HepG2 (cell line): ENCODE measurements at regions not wholly inside any gene's neighbourhood (a gene's known extent, or its start where the extent isn't known, plus 50 kb on each side); places are given as distances from the start of the nearest gene placed in this dataset.

Experiments used
- ATAC-seq: fragments of 200-7000 bp; cut with Tn5 transposase; 3 replicates; pipeline ENCODE4 v1.9.1; 2020; ENCODE audit warnings: mild to moderate bottlenecking, moderate library complexity
- BruUV-seq: library from RNA; stranded (reverse); fragments of 400-500 nt; replicated peaks from 2 replicates; lab custom pipeline; 2021; lab: Mats Ljungman, UMichigan
- CTCF ChIA-PET: fragments of 300-600 bp; formaldehyde crosslinking; extraction: SDS; loops from one replicate; lab custom pipeline; 2021; ENCODE audit warnings: low total read pairs, inconsistent platforms, low intra/inter-chr PET ratio; lab: Yijun Ruan, JAX
- POLR2A ChIA-PET: fragments of 350-600 bp; sonication (Branson Sonifier 250); formaldehyde crosslinking; loops from one replicate; lab custom pipeline; 2020; ENCODE audit warnings: antibody characterized with exemption, inconsistent platforms; lab: Yijun Ruan, JAX
- DNase-seq: peaks from one replicate; pipeline ENCODE4 v3.0.0-alpha.2; 2015; ENCODE audit warnings: low spot score
- FAIRE-seq: peaks from 3 replicates; lab custom pipeline; 2011; peaks lifted over from hg19 to GRCh38; lab: Jason Lieb, UNC
- H2AFZ ChIP-seq: one replicate; pipeline ENCODE4 v1.6.1; 2011; ENCODE audit warnings: low read length, inconsistent platforms
- H3K27ac ChIP-seq: fragments of 300-600 bp; 3 replicates; pipeline ENCODE4 v1.8.0; 2011; ENCODE audit warnings: mixed run types, mild to moderate bottlenecking, mixed read lengths, low read length, inconsistent platforms; ENCODE audit not compliant: insufficient read depth; ENCODE audit errors: extremely low read length
- H3K27me3 ChIP-seq, 2 experiments: fragments of 200-600 bp in 1 of 2; 2 replicates in 1 of 2; 3 replicates in 1 of 2; pipeline versions ENCODE4 v1.6.0 to v1.8.0; 2011; ENCODE audit warnings: low read length in 2 of 2, mild to moderate bottlenecking in 2 of 2, moderate library complexity in 2 of 2, inconsistent platforms in 1 of 2; ENCODE audit not compliant: insufficient read depth in 2 of 2, control insufficient read depth in 1 of 2
- H3K36me3 ChIP-seq, 2 experiments: fragments of 200-600 bp in 1 of 2; replicated peaks in 1 of 2; 2 replicates in 1 of 2; 3 replicates in 1 of 2; pipeline versions ENCODE4 v1.5.1 to v1.8.0; 2011; ENCODE audit warnings: low read length in 2 of 2, inconsistent platforms in 1 of 2; ENCODE audit not compliant: insufficient read depth in 2 of 2, control insufficient read depth in 1 of 2
- H3K4me1 ChIP-seq: 2 replicates; pipeline ENCODE4 v1.5.1; 2012; ENCODE audit warnings: low read length, inconsistent platforms; ENCODE audit not compliant: insufficient read depth
- H3K4me2 ChIP-seq: 2 replicates; pipeline ENCODE4 v1.6.0; 2011; ENCODE audit warnings: low read depth, low read length, inconsistent platforms
- H3K4me3 ChIP-seq, 3 experiments: fragments of 200-600 bp in 1 of 3; sonication (generic), shearing (Covaris generic) in 1 of 3; replicated peaks in 1 of 3; 2 replicates each; pipeline ENCODE4 v1.5.1; 2011 to 2016; ENCODE audit warnings: low read length in 3 of 3, inconsistent platforms in 2 of 3, low read depth in 2 of 3, mild to moderate bottlenecking in 2 of 3, control low read depth in 1 of 3, mixed read lengths in 1 of 3; ENCODE audit not compliant: insufficient read depth in 1 of 3
- H3K79me2 ChIP-seq: one replicate; pipeline ENCODE4 v1.6.1; 2011; ENCODE audit warnings: low read length, inconsistent platforms; ENCODE audit not compliant: insufficient read depth
- H3K9ac ChIP-seq: 2 replicates; pipeline ENCODE4 v1.6.0; 2011; ENCODE audit warnings: mild to moderate bottlenecking, low read depth, low read length, inconsistent platforms; ENCODE audit not compliant: insufficient read depth
- H3K9me3 ChIP-seq: 2 replicates; pipeline ENCODE4 v1.5.1; 2012; ENCODE audit warnings: mild to moderate bottlenecking, low read length
- H4K20me1 ChIP-seq: 2 replicates; pipeline ENCODE4 v1.6.0; 2011; ENCODE audit warnings: inconsistent platforms, mild to moderate bottlenecking, low read length, moderate library complexity; ENCODE audit not compliant: insufficient read depth
- ATF7 ChIP-seq, 2 experiments: fragments of 450-650 bp in 1 of 2; sonication (generic) in 1 of 2; formaldehyde crosslinking in 1 of 2; IDR thresholded peaks; 2 replicates each; pipeline versions ENCODE4 v1.4.0 to v1.6.1; 2016 to 2020; ENCODE audit warnings: antibody characterized with exemption in 1 of 2, mild to moderate bottlenecking in 1 of 2, missing genetic modification reagents in 1 of 2
- FOXA1 ChIP-seq, 2 experiments: fragments of 450-650 bp in 1 of 2; sonication (generic) in 1 of 2; formaldehyde crosslinking in 1 of 2; IDR thresholded peaks; 2 replicates each; pipeline versions ENCODE4 v1.4.0 to v1.6.1; 2016 to 2020; ENCODE audit warnings: missing genetic modification reagents in 1 of 2
- KDM5B ChIP-seq: sonication (generic); formaldehyde crosslinking; IDR thresholded peaks from 2 replicates; pipeline ENCODE4 v1.4.0; 2020; ENCODE audit warnings: missing genetic modification reagents, mild to moderate bottlenecking, borderline replicate concordance
- NCOA2 ChIP-seq: sonication (generic); formaldehyde crosslinking; IDR thresholded peaks from 2 replicates; pipeline ENCODE4 v1.8.0; 2022; ENCODE audit warnings: inconsistent platforms
- NFYC ChIP-seq: IDR thresholded peaks from 2 replicates; pipeline ENCODE4 v1.6.1; 2016; ENCODE audit warnings: missing genetic modification reagents, missing compliant biosample characterization
- ZNF317 ChIP-seq: sonication (generic); formaldehyde crosslinking; IDR thresholded peaks from 2 replicates; pipeline ENCODE4 v1.5.0; 2020; ENCODE audit warnings: mild to moderate bottlenecking, missing genetic modification reagents
- WGBS: methylation state at CpG from one replicate; pipeline ENCODE4 v1.1.6; 2017; ENCODE audit warnings: low lambda C conversion rate; 5-methylcytosine and 5-hydroxymethylcytosine counted together
- in situ Hi-C: cut with HindIII; loops from 2 replicates; pipeline ENCODE4 v1.10.0; 2017; ENCODE audit warnings: low pct_unique_long_range_greater_than_20kb; ENCODE audit not compliant: extremely low pct_ligation_motif_present
- intact Hi-C: fragments of 100-400 bp; cut with micrococcal nuclease; formaldehyde crosslinking; loops from one replicate; pipeline ENCODE4 v1.10.0; 2022; ENCODE audit not compliant: unreplicated experiment
- TF ChIP-seq, protein P1 (sequence below): sonication (generic); formaldehyde crosslinking; IDR thresholded peaks from 2 replicates; pipeline ENCODE4 v1.5.1; 2020; ENCODE audit warnings: mild to moderate bottlenecking, missing genetic modification reagents, moderate library complexity

DNA sequence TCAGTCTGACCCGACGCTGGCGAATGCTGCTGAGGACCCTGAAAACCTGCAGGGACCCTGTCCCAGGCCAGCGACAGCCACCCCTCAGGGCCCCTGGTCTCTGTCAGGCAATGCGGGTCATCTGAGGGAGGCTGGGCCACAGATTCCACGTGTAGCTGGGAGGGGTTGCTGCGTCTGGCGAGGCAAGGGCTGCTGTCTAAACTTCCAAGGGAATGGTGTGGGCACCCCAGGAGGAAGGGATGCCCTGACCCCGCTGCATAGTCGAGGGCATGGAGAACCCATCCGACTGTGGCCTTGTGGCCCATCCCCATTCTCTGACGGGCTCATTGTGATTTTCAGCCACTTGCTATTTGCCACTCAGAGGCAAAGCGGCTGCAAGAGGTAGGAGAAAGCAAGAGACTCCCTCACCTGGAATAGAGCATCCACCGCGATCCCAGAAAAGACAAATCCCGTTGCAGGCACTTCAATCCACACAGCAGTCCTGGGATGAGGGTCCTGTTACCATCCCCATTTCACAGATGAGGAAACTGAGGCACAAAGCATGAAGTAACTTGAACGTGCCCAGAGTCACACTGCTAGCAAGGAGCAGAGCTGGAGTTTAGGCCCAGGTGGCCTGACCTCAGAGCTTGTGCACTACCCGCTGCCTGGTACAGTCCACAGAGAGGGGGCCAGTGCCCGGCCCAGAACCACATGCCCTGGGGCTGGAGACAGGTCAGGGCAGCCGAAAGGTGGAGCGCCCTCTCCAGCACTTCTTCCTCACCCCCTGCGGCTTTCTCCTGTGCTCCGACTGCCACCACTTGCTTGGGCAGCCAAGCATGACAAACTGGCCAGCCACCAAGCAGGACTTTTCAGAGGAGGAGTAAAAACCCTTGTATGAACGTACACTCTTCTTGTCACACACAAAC is 163.8 kb upstream of the KLF14 start (continued):
- TF ChIP-seq, protein P1, sequence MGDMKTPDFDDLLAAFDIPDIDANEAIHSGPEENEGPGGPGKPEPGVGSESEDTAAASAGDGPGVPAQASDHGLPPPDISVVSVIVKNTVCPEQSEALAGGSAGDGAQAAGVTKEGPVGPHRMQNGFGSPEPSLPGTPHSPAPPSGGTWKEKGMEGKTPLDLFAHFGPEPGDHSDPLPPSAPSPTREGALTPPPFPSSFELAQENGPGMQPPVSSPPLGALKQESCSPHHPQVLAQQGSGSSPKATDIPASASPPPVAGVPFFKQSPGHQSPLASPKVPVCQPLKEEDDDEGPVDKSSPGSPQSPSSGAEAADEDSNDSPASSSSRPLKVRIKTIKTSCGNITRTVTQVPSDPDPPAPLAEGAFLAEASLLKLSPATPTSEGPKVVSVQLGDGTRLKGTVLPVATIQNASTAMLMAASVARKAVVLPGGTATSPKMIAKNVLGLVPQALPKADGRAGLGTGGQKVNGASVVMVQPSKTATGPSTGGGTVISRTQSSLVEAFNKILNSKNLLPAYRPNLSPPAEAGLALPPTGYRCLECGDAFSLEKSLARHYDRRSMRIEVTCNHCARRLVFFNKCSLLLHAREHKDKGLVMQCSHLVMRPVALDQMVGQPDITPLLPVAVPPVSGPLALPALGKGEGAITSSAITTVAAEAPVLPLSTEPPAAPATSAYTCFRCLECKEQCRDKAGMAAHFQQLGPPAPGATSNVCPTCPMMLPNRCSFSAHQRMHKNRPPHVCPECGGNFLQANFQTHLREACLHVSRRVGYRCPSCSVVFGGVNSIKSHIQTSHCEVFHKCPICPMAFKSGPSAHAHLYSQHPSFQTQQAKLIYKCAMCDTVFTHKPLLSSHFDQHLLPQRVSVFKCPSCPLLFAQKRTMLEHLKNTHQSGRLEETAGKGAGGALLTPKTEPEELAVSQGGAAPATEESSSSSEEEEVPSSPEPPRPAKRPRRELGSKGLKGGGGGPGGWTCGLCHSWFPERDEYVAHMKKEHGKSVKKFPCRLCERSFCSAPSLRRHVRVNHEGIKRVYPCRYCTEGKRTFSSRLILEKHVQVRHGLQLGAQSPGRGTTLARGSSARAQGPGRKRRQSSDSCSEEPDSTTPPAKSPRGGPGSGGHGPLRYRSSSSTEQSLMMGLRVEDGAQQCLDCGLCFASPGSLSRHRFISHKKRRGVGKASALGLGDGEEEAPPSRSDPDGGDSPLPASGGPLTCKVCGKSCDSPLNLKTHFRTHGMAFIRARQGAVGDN (CRISPR knock-in tag), result peak; percentile 56
- no peak for TF ChIP-seq ATF7 (IDR thresholded peaks at IDR 0.05)
- no peak for TF ChIP-seq ATF7 (CRISPR knock-in tag; IDR thresholded peaks at IDR 0.05)
- peak; percentile 25; the same call in 1 of the 2 replicates for TF ChIP-seq KDM5B
- TF ChIP-seq NCOA2 (CRISPR knock-in tag), result no peak
- no peak for TF ChIP-seq NFYC (CRISPR knock-in tag)

DNA sequence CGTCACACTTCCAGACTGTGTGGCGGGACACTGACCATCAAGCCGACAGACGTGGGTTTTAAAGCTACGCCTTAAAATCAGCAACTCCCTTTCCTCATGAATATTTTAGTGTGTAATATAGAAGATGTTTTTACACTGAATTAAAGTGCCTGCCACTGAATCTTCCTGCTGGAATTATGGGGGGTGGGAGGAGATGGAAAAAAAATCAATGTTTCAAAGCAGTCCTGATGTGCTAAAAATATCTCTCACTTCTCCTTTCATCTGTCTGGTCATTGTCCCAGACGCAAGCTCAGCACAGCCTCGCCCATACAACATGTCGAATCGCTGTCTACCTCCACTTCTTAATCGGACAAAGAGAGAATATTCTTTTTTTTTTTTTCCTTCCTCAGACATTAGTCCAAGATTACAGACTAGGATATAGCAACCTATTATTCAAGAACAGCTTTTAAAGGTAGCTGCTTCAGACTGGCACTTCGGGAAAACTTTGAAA is 165.1 kb upstream of the KLF14 start:
- H4K20me1 ChIP-seq, result peaks cover 5% of the 10 kb centered on the region; the same call in 1 of the 2 replicates
- H3K36me3 ChIP-seq, result peaks cover 17 to 32% of the 10 kb centered on the region in 2 experiments
- BruUV-seq, result no TSS peak
- no peaks in the 10 kb centered on the region for H3K9me3 ChIP-seq
- ChIA-PET POLR2A (interaction anchor here (0.8 to 1.9 kb wide), 16 partner anchors 10 to 694 kb away, joined by 3 to 11 read pairs (median 3); partner anchors contain the start of gene TMEM209), CTCF (interaction anchor here (0.5 kb wide), 1 partner anchor 35 kb away, joined by 3 read pairs; no protein-coding TSS in a partner anchor)
- H3K4me1 ChIP-seq, result peaks cover 100% of the 10 kb centered on the region
- peak overlapping the region; percentile 56; the same call in 1 of the 2 replicates for H3K4me2 ChIP-seq
- no peak for DNase-seq
- no peak overlapping the region for H2AFZ ChIP-seq
- no peak for ATAC-seq
- H3K9ac ChIP-seq, result no peak overlapping the region
- peaks cover 92% of the 10 kb centered on the region for H3K79me2 ChIP-seq
- H3K27ac ChIP-seq, result peak overlapping the region; percentile 74
- no peaks in the 10 kb centered on the region for H3K27me3 ChIP-seq
- WGBS, result 81% methylated on average over 11 of the region's 11 CpGs
- intact Hi-C loops (no loop called here), in situ Hi-C loops (loop anchor here (10.0 kb wide), 1 partner anchor 146 kb away; no protein-coding TSS in a partner anchor)
- FAIRE-seq, result no peak
- no peak overlapping the region for H3K4me3 ChIP-seq
- no peak for TF ChIP-seq FOXA1 (IDR thresholded peaks at IDR 0.05)
- no peak for TF ChIP-seq FOXA1 (CRISPR knock-in tag; IDR thresholded peaks at IDR 0.05)
- peak; percentile 99 for TF ChIP-seq ZNF317 (CRISPR knock-in tag)
